Trophoblast cell (in vitro differentiated cells and primary cell): ENCODE measurements at regions not wholly inside any gene's neighbourhood (a gene's known extent, or its start where the extent isn't known, plus 50 kb on each side); places are given as distances from the start of the nearest gene placed in this dataset.

Experiments used
- DNase-seq, 2 donors: peaks; one replicate each; pipeline ENCODE4 v3.0.0-alpha.2; 2016
- H2AFZ ChIP-seq: 2 replicates; pipeline ENCODE4 v1.6.1; 2013; ENCODE audit warnings: low read length, moderate library complexity, mild to moderate bottlenecking; ENCODE audit not compliant: insufficient read depth, poor library complexity
- H2AK5ac ChIP-seq: 2 replicates; pipeline ENCODE4 v1.6.1; 2013; ENCODE audit warnings: mild to moderate bottlenecking, low read length
- H2BK120ac ChIP-seq: 2 replicates; pipeline ENCODE4 v1.6.1; 2013; ENCODE audit warnings: low read length, mild to moderate bottlenecking, moderate library complexity; ENCODE audit not compliant: insufficient read depth, poor library complexity
- H2BK12ac ChIP-seq: 2 replicates; pipeline ENCODE4 v1.6.1; 2013; ENCODE audit warnings: mild to moderate bottlenecking, low read length, moderate library complexity
- H2BK5ac ChIP-seq: 2 replicates; pipeline ENCODE4 v1.6.1; 2013; ENCODE audit warnings: low read length, low read depth, moderate library complexity, mild to moderate bottlenecking; ENCODE audit not compliant: poor library complexity
- H3K14ac ChIP-seq: 2 replicates; pipeline ENCODE4 v1.6.1; 2013; ENCODE audit warnings: mild to moderate bottlenecking, low read length
- H3K18ac ChIP-seq: 2 replicates; pipeline ENCODE4 v1.6.1; 2013; ENCODE audit warnings: mild to moderate bottlenecking, low read length
- H3K23ac ChIP-seq: 2 replicates; pipeline ENCODE4 v1.6.1; 2013; ENCODE audit warnings: low read length
- H3K27ac ChIP-seq: 2 replicates; pipeline ENCODE4 v1.5.1; 2013; ENCODE audit warnings: low read depth, mild to moderate bottlenecking, inconsistent platforms, low read length, moderate library complexity
- H3K27me3 ChIP-seq: 2 replicates; pipeline ENCODE4 v1.6.1; 2013; ENCODE audit warnings: inconsistent platforms, mild to moderate bottlenecking, low read length, moderate library complexity; ENCODE audit not compliant: insufficient read depth
- H3K36me3 ChIP-seq, 2 experiments: 1 replicate in 1 of 2; 2 replicates in 1 of 2; pipeline ENCODE4 v1.6.1; 2013; ENCODE audit warnings: low read length in 2 of 2, mild to moderate bottlenecking in 2 of 2, moderate library complexity in 1 of 2; ENCODE audit not compliant: insufficient read depth in 2 of 2, control insufficient read depth in 1 of 2
- H3K4ac ChIP-seq: 2 replicates; pipeline ENCODE4 v1.6.1; 2013; ENCODE audit warnings: low read depth, mild to moderate bottlenecking, low read length, moderate library complexity
- H3K4me1 ChIP-seq, 2 experiments: 1 replicate in 1 of 2; 2 replicates in 1 of 2; pipeline ENCODE4 v1.6.1; 2013; ENCODE audit warnings: low read length in 2 of 2, mild to moderate bottlenecking in 2 of 2, moderate library complexity in 1 of 2; ENCODE audit not compliant: insufficient read depth in 2 of 2, control insufficient read depth in 1 of 2
- H3K4me2 ChIP-seq: 2 replicates; pipeline ENCODE4 v1.6.1; 2013; ENCODE audit warnings: inconsistent platforms, mild to moderate bottlenecking, low read length, moderate library complexity
- H3K4me3 ChIP-seq: 2 replicates; pipeline ENCODE4 v1.5.1; 2013; ENCODE audit warnings: mild to moderate bottlenecking, low read depth, low read length, inconsistent platforms
- H3K79me1 ChIP-seq: one replicate; pipeline ENCODE4 v1.6.1; 2013; ENCODE audit warnings: low read length
- H3K79me2 ChIP-seq: 2 replicates; pipeline ENCODE4 v1.6.1; 2013; ENCODE audit warnings: low read length, mild to moderate bottlenecking; ENCODE audit not compliant: control insufficient read depth, insufficient read depth, poor library complexity
- H3K9ac ChIP-seq: 2 replicates; pipeline ENCODE4 v1.6.1; 2013; ENCODE audit warnings: mild to moderate bottlenecking, low read length
- H3K9me3 ChIP-seq: 2 replicates; pipeline ENCODE4 v1.6.1; 2013; ENCODE audit warnings: low read depth, mild to moderate bottlenecking, control low read depth, inconsistent platforms, low read length; ENCODE audit not compliant: insufficient read depth
- H4K12ac ChIP-seq: 2 replicates; pipeline ENCODE4 v1.6.1; 2013; ENCODE audit warnings: low read depth, mild to moderate bottlenecking, low read length, moderate library complexity
- H4K8ac ChIP-seq: 2 replicates; pipeline ENCODE4 v1.6.1; 2013; ENCODE audit warnings: low read depth, mild to moderate bottlenecking, low read length, moderate library complexity
- H4K91ac ChIP-seq: one replicate; pipeline ENCODE4 v1.6.1; 2013; ENCODE audit warnings: low read depth, mild to moderate bottlenecking, low read length, moderate library complexity
- WGBS: extraction: QIAGEN DNeasy Blood & Tissue Kit; methylation state at CpG from one replicate; pipeline ENCODE4 v1.1.7; 2013; ENCODE audit warnings: missing lambda C conversion rate; ENCODE audit not compliant: insufficient read length, insufficient coverage; ENCODE audit errors: extremely low coverage; 5-methylcytosine and 5-hydroxymethylcytosine counted together

DNA sequence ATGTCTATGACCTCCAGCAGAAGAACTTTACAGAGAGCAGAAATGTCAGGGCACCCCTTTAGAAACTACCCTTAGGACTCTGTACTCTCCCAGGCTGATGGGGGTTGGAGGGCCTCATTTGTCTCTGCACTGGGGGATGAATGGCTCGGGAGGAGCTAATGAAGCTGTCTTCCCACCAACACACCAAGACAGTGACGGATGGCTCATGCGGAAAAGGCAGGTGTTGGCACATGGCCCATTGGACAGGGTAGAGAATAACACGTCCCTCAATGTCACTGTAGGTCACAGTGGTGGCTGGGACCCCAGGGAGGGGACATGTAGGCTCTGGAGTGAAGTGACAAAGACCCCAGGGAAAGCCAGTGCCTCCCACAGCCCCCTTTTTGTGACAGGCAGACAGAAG lies 64.0 kb upstream of the PCBD1 start:
- WGBS = no CpG with 5 or more reads among the region's 4 CpGs
- H3K18ac ChIP-seq = no peak overlapping the region

GRCh38 chr10:70952921-70953320 lies 64.6 kb upstream of the PCBD1 start:
- H2BK120ac ChIP-seq = no peak overlapping the region
- H3K27me3 ChIP-seq = no peaks in the 10 kb centered on the region
- no peak overlapping the region for H3K23ac ChIP-seq
- H3K18ac ChIP-seq = no peak overlapping the region
- H3K4me1 ChIP-seq = no peaks in the 10 kb centered on the region
- no peaks in the 10 kb centered on the region for H3K9me3 ChIP-seq
- no peak overlapping the region for H3K4me3 ChIP-seq
- H2BK5ac ChIP-seq = no peak overlapping the region
- WGBS = no CpG with 5 or more reads among the region's 5 CpGs
- H3K4me2 ChIP-seq = no peak overlapping the region
- H3K79me2 ChIP-seq = no peaks in the 10 kb centered on the region
- no peak for DNase-seq
- H3K4ac ChIP-seq = no peak overlapping the region
- H4K91ac ChIP-seq = no peak overlapping the region
- H3K9ac ChIP-seq = no peak overlapping the region
- no peak overlapping the region for H4K12ac ChIP-seq
- no peaks in the 10 kb centered on the region for H3K36me3 ChIP-seq
- no peak overlapping the region for H2AFZ ChIP-seq
- no peak overlapping the region for H4K8ac ChIP-seq
- H3K27ac ChIP-seq = no peak overlapping the region
- no peak overlapping the region for H3K14ac ChIP-seq
- H2AK5ac ChIP-seq = no peak overlapping the region
- no peak overlapping the region for H2BK12ac ChIP-seq
- H3K79me1 ChIP-seq = no peaks in the 10 kb centered on the region

More for the DNA sequence above, 64.0 kb upstream of the PCBD1 start:
- H3K4me3 ChIP-seq = no peak overlapping the region
- H2AFZ ChIP-seq = no peak overlapping the region
- H2BK12ac ChIP-seq = no peak overlapping the region
- no peaks in the 10 kb centered on the region for H3K9me3 ChIP-seq
- no peak overlapping the region for H4K91ac ChIP-seq
- H3K23ac ChIP-seq = no peak overlapping the region
- no peak overlapping the region for H3K27ac ChIP-seq
- no peak overlapping the region for H3K9ac ChIP-seq
- no peaks in the 10 kb centered on the region for H3K79me1 ChIP-seq
- no peaks in the 10 kb centered on the region for H3K79me2 ChIP-seq
- H2AK5ac ChIP-seq = no peak overlapping the region
- H3K27me3 ChIP-seq = no peaks in the 10 kb centered on the region
- no peaks in the 10 kb centered on the region for H3K4me1 ChIP-seq
- H3K14ac ChIP-seq = no peak overlapping the region
- H2BK5ac ChIP-seq = no peak overlapping the region
- no peak overlapping the region for H4K12ac ChIP-seq
- no peak overlapping the region for H3K4ac ChIP-seq
- no peaks in the 10 kb centered on the region for H3K36me3 ChIP-seq
- no peak overlapping the region for H3K4me2 ChIP-seq
- DNase-seq = no peak
- H2BK120ac ChIP-seq = no peak overlapping the region
- H4K8ac ChIP-seq = no peak overlapping the region

- Histone ChIP-seq H3K4me1 (no peaks in the 10 kb centered on the region), H3K23ac (no peak overlapping the region), H4K91ac (no peak overlapping the region), H2BK12ac (no peak overlapping the region), H4K12ac (no peak overlapping the region), H3K4me3 (no peak overlapping the region), H3K27me3 (no peaks in the 10 kb centered on the region), H4K8ac (no peak overlapping the region), H2BK120ac (no peak overlapping the region), H3K4ac (no peak overlapping the region), H3K79me1 (no peaks in the 10 kb centered on the region), H3K9me3 (no peaks in the 10 kb centered on the region), H2AFZ (no peak overlapping the region), H3K27ac (no peak overlapping the region), H3K4me2 (no peak overlapping the region), H3K79me2 (no peaks in the 10 kb centered on the region), H3K36me3 (no peaks in the 10 kb centered on the region), H2AK5ac (no peak overlapping the region), H3K14ac (no peak overlapping the region), H2BK5ac (no peak overlapping the region), H3K18ac (no peak overlapping the region), H3K9ac (no peak overlapping the region)
- no peak for DNase-seq
- no CpG with 5 or more reads among the region's 13 CpGs for WGBS
Measured at GRCh38 chr10:70954381-70955176, 66.2 kb upstream of the PCBD1 start.

- Histone ChIP-seq H4K12ac (no peak overlapping the region), H3K9ac (no peak overlapping the region), H3K18ac (no peak overlapping the region), H4K8ac (no peak overlapping the region), H4K91ac (no peak overlapping the region), H2AK5ac (no peak overlapping the region), H3K23ac (no peak overlapping the region), H2AFZ (no peak overlapping the region), H3K36me3 (no peaks in the 10 kb centered on the region), H3K27ac (no peak overlapping the region), H3K14ac (no peak overlapping the region), H3K4me2 (no peak overlapping the region), H2BK12ac (no peak overlapping the region), H3K4ac (no peak overlapping the region), H2BK5ac (no peak overlapping the region), H3K79me2 (no peaks in the 10 kb centered on the region), H3K9me3 (no peaks in the 10 kb centered on the region), H3K79me1 (no peaks in the 10 kb centered on the region), H3K27me3 (no peaks in the 10 kb centered on the region), H2BK120ac (no peak overlapping the region), H3K4me1 (no peaks in the 10 kb centered on the region), H3K4me3 (no peak overlapping the region)
- WGBS = no CpG with 5 or more reads among the region's 7 CpGs
- peak in 1 of 2 donors; percentile 4 for DNase-seq
Measured at GRCh38 chr10:70956029-70956759, 67.8 kb upstream of the PCBD1 start.
